GM23248 (cell line): ENCODE measurements at regions not wholly inside any gene's neighbourhood (a gene's known extent, or its start where the extent isn't known, plus 50 kb on each side); places are given as distances from the start of the nearest gene placed in this dataset.

ENCODE experiments used
- DNase-seq: peaks from one replicate; pipeline ENCODE4 v3.0.0-alpha.2; 2015
- H2AFZ ChIP-seq: fragments of 200-600 bp; sonication (generic); 2 replicates; pipeline ENCODE4 v1.6.1; 2016; ENCODE audit warnings: antibody characterized with exemption
- H3F3A ChIP-seq: fragments of 200-600 bp; sonication (generic); 2 replicates; pipeline ENCODE4 v1.6.1; 2016; ENCODE audit warnings: mild to moderate bottlenecking, antibody characterized with exemption, mixed run types; ENCODE audit not compliant: insufficient read depth
- H3K27ac ChIP-seq: fragments of 200-600 bp; sonication (generic); 2 replicates; pipeline ENCODE4 v1.5.1; 2016; ENCODE audit warnings: mild to moderate bottlenecking
- H3K27me3 ChIP-seq: fragments of 200-600 bp; sonication (generic); replicated peaks from 2 replicates; pipeline ENCODE4 v1.6.1; 2016; ENCODE audit warnings: mild to moderate bottlenecking; ENCODE audit not compliant: insufficient read depth
- H3K36me3 ChIP-seq: fragments of 200-600 bp; sonication (generic); 2 replicates; pipeline ENCODE4 v1.6.1; 2016; ENCODE audit warnings: low read depth, mild to moderate bottlenecking
- H3K4me1 ChIP-seq: fragments of 200-600 bp; sonication (generic); 2 replicates; pipeline ENCODE4 v1.6.1; 2016; ENCODE audit warnings: mild to moderate bottlenecking; ENCODE audit not compliant: insufficient read depth
- H3K4me2 ChIP-seq: fragments of 200-600 bp; sonication (generic); one replicate; pipeline ENCODE4 v1.6.1; 2016; ENCODE audit warnings: mild to moderate bottlenecking; ENCODE audit not compliant: unreplicated experiment
- H3K4me3 ChIP-seq: fragments of 200-600 bp; sonication (generic); 2 replicates; pipeline ENCODE4 v1.5.1; 2016; ENCODE audit warnings: mild to moderate bottlenecking
- H3K79me2 ChIP-seq: fragments of 200-600 bp; sonication (generic); 2 replicates; pipeline ENCODE4 v1.6.1; 2016; ENCODE audit warnings: mild to moderate bottlenecking; ENCODE audit not compliant: insufficient read depth
- H3K9ac ChIP-seq: fragments of 200-600 bp; sonication (generic); 2 replicates; pipeline ENCODE4 v1.6.1; 2016; ENCODE audit warnings: mild to moderate bottlenecking
- H3K9me2 ChIP-seq: fragments of 200-600 bp; sonication (generic); 2 replicates; pipeline ENCODE4 v1.6.1; 2016; ENCODE audit warnings: mixed run types, mild to moderate bottlenecking, moderate library complexity; ENCODE audit not compliant: insufficient read depth
- H3K9me3 ChIP-seq: fragments of 200-600 bp; sonication (generic); one replicate; pipeline ENCODE4 v1.6.1; 2017; ENCODE audit warnings: low read depth
- H4K20me1 ChIP-seq: fragments of 200-600 bp; sonication (generic); 2 replicates; pipeline ENCODE4 v1.6.0; 2016; ENCODE audit not compliant: insufficient read depth
- EZH2 ChIP-seq: fragments of 200-600 bp; sonication (generic); IDR thresholded peaks from 2 replicates; pipeline ENCODE4 v1.6.1; 2018; ENCODE audit warnings: antibody characterized with exemption, mild to moderate bottlenecking; ENCODE audit not compliant: insufficient read depth, poor library complexity, severe bottlenecking
- EZH2phosphoT487 ChIP-seq: fragments of 200-600 bp; sonication (generic); IDR thresholded peaks from 2 replicates; pipeline ENCODE4 v1.6.1; 2018; ENCODE audit warnings: antibody characterized with exemption, moderate library complexity, mild to moderate bottlenecking, low read depth; ENCODE audit not compliant: insufficient read depth
- WGBS, 2 experiments: methylation state at CpG; one replicate each; pipeline ENCODE4 v1.1.6; 2015 to 2017; ENCODE audit warnings: low lambda C conversion rate in 2 of 2, low coverage in 1 of 2; ENCODE audit errors: missing lambda C conversion rate in 2 of 2; 5-methylcytosine and 5-hydroxymethylcytosine counted together
- in situ Hi-C: fragments of 300-500 bp; cut with MboI; formaldehyde crosslinking; loops from 2 replicates; pipeline ENCODE4 v1.15.0; 2020

- in situ Hi-C loops: no loop called here
- Histone ChIP-seq H3K9me3 (no peaks in the 10 kb centered on the region), H3K27me3 (no peaks in the 10 kb centered on the region), H3F3A (no peaks in the 10 kb centered on the region), H3K79me2 (no peaks in the 10 kb centered on the region), H4K20me1 (no peaks in the 10 kb centered on the region), H3K36me3 (no peaks in the 10 kb centered on the region), H3K9me2 (no peaks in the 10 kb centered on the region), H3K9ac (no peak overlapping the region), H3K4me3 (no peak overlapping the region), H2AFZ (no peak overlapping the region), H3K4me1 (no peaks in the 10 kb centered on the region), H3K27ac (no peak overlapping the region), H3K4me2 (no peak overlapping the region)
- no peak for DNase-seq
- no peak for TF ChIP-seq EZH2
- TF ChIP-seq EZH2phosphoT487: no peak
These were observed 1456.7 kb upstream of the MIR17HG start for GRCh38 chr13:89890806-89891205.

DNA sequence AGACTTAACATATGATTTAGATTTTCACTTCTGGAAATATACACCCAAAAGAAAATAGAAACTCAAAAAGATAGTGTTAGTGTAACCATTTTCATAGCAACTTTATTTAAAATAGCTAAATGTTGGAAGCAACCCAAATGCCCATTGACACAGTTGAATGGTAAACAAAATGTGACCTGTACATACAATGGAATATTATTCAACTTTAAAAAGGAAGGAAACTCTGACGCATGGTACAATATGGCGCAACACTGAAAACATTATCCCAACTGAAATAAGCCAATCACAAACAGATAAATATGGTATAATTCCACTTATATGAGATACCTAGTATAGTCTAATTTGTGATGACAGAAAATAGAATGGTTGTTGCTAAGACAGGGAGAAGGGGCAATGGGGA, 1456.1 kb upstream of the MIR17HG start:
- no peak overlapping the region for H3K9ac ChIP-seq
- H3K9me2 ChIP-seq: no peaks in the 10 kb centered on the region
- no peak for DNase-seq
- H3K27ac ChIP-seq: no peak overlapping the region
- H2AFZ ChIP-seq: no peak overlapping the region
- H3K4me3 ChIP-seq: no peak overlapping the region
- TF ChIP-seq EZH2phosphoT487 (no peak), EZH2 (no peak)
- no peak overlapping the region for H3K4me2 ChIP-seq
- H3K4me1 ChIP-seq: no peaks in the 10 kb centered on the region
- in situ Hi-C loops: no loop called here
- no peaks in the 10 kb centered on the region for H3K9me3 ChIP-seq
- 63 to 68% methylated on average over 2 of the region's 2 CpGs for WGBS, 2 experiments
- H3K36me3 ChIP-seq: no peaks in the 10 kb centered on the region
- no peaks in the 10 kb centered on the region for H3F3A ChIP-seq
- no peaks in the 10 kb centered on the region for H4K20me1 ChIP-seq
- no peaks in the 10 kb centered on the region for H3K27me3 ChIP-seq
- H3K79me2 ChIP-seq: no peaks in the 10 kb centered on the region

DNA sequence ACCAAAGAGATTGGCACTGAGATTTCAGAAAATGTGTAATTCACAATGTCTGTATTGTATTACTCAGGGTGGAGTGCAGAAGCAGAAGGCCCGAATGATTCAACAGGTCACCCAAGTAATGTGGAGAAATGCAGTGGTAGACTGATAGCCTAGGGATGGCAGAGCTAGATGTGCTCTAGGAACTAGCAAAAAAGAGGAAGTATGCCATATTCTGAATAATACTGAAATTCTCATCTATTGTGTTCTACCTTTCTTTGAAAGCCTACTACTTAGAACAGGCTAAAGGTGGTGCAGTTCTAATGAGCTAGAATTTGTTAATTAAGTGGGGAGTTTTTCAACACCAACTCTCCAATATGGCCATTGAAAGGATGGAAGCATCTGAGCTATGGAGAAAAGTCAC, 1449.8 kb upstream of the MIR17HG start:
- Histone ChIP-seq H3K4me3 (no peak overlapping the region), H3K4me2 (no peak overlapping the region), H4K20me1 (no peaks in the 10 kb centered on the region), H2AFZ (no peak overlapping the region), H3K27ac (no peak overlapping the region), H3K9me2 (no peaks in the 10 kb centered on the region), H3K36me3 (no peaks in the 10 kb centered on the region), H3K27me3 (no peaks in the 10 kb centered on the region), H3K9ac (no peak overlapping the region), H3K9me3 (no peaks in the 10 kb centered on the region), H3F3A (no peaks in the 10 kb centered on the region; the same call in 1 of the 2 replicates), H3K79me2 (no peaks in the 10 kb centered on the region), H3K4me1 (no peaks in the 10 kb centered on the region)
- 22 to 23% methylated on average over 1 of the region's 1 CpG for WGBS, 2 experiments
- TF ChIP-seq EZH2: no peak
- TF ChIP-seq EZH2phosphoT487: no peak
- in situ Hi-C loops: no loop called here
- DNase-seq: no peak

DNA sequence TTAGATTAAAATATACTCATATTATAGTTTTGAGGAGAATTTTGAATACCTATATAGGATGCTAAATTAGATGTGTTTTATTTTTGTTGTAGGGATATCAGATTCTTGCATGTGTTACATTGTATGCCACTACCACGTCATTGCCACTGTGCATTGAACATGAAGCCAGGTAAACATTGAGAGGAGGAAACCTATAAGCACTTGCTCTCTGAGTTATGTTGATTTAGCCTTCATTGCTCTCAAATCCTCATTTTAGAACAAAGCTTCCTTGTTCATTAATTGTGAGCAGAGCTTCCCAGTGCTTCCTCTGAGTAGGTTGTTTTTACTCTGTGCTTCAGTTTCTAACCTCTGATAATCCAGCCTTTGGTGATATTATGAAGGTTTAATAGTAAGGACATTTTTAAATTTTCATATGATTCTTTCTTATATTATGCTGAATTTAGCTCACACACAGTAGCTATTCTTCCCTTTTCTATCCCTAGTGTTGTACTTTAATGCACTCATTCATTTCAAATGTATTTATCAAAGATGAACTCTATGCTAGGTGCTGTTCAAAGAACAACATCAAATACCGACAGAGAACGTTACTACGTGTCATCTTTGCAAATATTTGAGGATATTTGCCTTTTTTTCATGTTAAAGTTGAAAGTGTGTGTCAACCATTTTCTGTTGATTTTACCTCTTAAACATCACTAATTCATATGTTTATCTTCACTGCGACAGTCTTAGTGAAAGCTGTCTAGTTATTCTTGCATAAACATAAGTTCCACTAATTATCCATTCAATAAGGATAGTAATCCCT, 1448.0 kb upstream of the MIR17HG start:
- in situ Hi-C loops: no loop called here

More for the DNA sequence above, 1448.0 kb upstream of the MIR17HG start:
- H4K20me1 ChIP-seq: no peaks in the 10 kb centered on the region
- no peak overlapping the region for H3K9ac ChIP-seq
- H3K27me3 ChIP-seq: no peaks in the 10 kb centered on the region
- TF ChIP-seq EZH2phosphoT487 (no peak), EZH2 (no peak)
- no peaks in the 10 kb centered on the region for H3K9me3 ChIP-seq
- H3K27ac ChIP-seq: no peak overlapping the region
- WGBS, 2 experiments: 57 to 58% methylated on average over 5 of the region's 5 CpGs
- no peak overlapping the region for H3K4me3 ChIP-seq
- no peaks in the 10 kb centered on the region for H3K36me3 ChIP-seq
- H3K79me2 ChIP-seq: no peaks in the 10 kb centered on the region
- no peaks in the 10 kb centered on the region for H3K4me1 ChIP-seq
- H3F3A ChIP-seq: no peaks in the 10 kb centered on the region; the same call in 1 of the 2 replicates
- H3K9me2 ChIP-seq: no peaks in the 10 kb centered on the region
- no peak overlapping the region for H3K4me2 ChIP-seq
- H2AFZ ChIP-seq: peak overlapping the region; percentile 57; the same call in 1 of the 2 replicates
- DNase-seq: no peak
